ENCODE measurements at regions not wholly inside any gene's neighbourhood (a gene's known extent, or its start where the extent isn't known, plus 50 kb on each side); places are given as distances from the start of the nearest gene placed in this dataset.

- TF ChIP-seq CHD2 (IDR thresholded peaks at IDR 0.05; ENCODE audit: low read length, partially characterized antibody) (no peak), USF2 (IDR thresholded peaks at IDR 0.05; ENCODE audit: borderline replicate concordance, low read depth, low read length) (no peak), EZH2phosphoT487 (IDR thresholded peaks at IDR 0.05; ENCODE audit: borderline replicate concordance, low read depth) (no peak)
- H2AFZ ChIP-seq (ENCODE audit: low read depth): no peak overlapping the region
- no peaks in the 10 kb centered on the region for H4K20me1 ChIP-seq (ENCODE audit: insufficient read depth)
- ChIA-PET CTCF (no interaction called here), POLR2A (no interaction called here)
- H3K27me3 ChIP-seq (ENCODE audit: insufficient read depth): no peaks in the 10 kb centered on the region
- no peaks in the 10 kb centered on the region for H3K9me3 ChIP-seq
- WGBS (ENCODE audit: low lambda C conversion rate): 7% methylated on average over 4 of the region's 4 CpGs
- H3K36me3 ChIP-seq (replicated peaks in 1 of 2; ENCODE audit: control insufficient read depth in 1 of 2, insufficient read depth in 2 of 2, low read length in 1 of 2): no peaks in the 10 kb centered on the region
- no peak for DNase-seq
- H3K4me2 ChIP-seq: no peak overlapping the region
- no peaks in the 10 kb centered on the region for H3K79me2 ChIP-seq (ENCODE audit: insufficient read depth)
- H3K9me2 ChIP-seq: no peaks in the 10 kb centered on the region
- no peak overlapping the region for H3K9ac ChIP-seq
- no peaks in the 10 kb centered on the region for H3F3A ChIP-seq (replicated peaks; ENCODE audit: insufficient read depth)
- H3K27ac ChIP-seq (ENCODE audit: low read depth in 2 of 2, low read length in 1 of 2): no peak overlapping the region
- no peaks in the 10 kb centered on the region for H3K4me1 ChIP-seq (ENCODE audit: control insufficient read depth in 1 of 2, insufficient read depth in 2 of 2, low read depth in 1 of 2, low read length in 1 of 2)
- H3K4me3 ChIP-seq (ENCODE audit: low read depth in 2 of 2, low read length in 1 of 2): no peak overlapping the region
These were observed 814.9 kb downstream of the LRFN5 start for GRCh38 chr14:42421377-42422078.

GRCh38 chr14:42420071-42420470, 813.4 kb downstream of the LRFN5 start:
- Histone ChIP-seq H3K79me2 (ENCODE audit: insufficient read depth) (no peaks in the 10 kb centered on the region), H4K20me1 (ENCODE audit: insufficient read depth) (no peaks in the 10 kb centered on the region), H3K9me2 (no peaks in the 10 kb centered on the region), H3F3A (replicated peaks; ENCODE audit: insufficient read depth) (no peaks in the 10 kb centered on the region), H3K36me3 (replicated peaks in 1 of 2; ENCODE audit: control insufficient read depth in 1 of 2, insufficient read depth in 2 of 2, low read length in 1 of 2) (no peaks in the 10 kb centered on the region), H3K9ac (no peak overlapping the region), H3K9me3 (no peaks in the 10 kb centered on the region), H2AFZ (ENCODE audit: low read depth) (no peak overlapping the region), H3K4me3 (ENCODE audit: low read depth in 2 of 2, low read length in 1 of 2) (no peak overlapping the region), H3K4me2 (no peak overlapping the region), H3K27me3 (ENCODE audit: insufficient read depth) (no peaks in the 10 kb centered on the region), H3K4me1 (ENCODE audit: control insufficient read depth in 1 of 2, insufficient read depth in 2 of 2, low read depth in 1 of 2, low read length in 1 of 2) (no peaks in the 10 kb centered on the region), H3K27ac (ENCODE audit: low read depth in 2 of 2, low read length in 1 of 2) (no peak overlapping the region)
- no peak for DNase-seq
- ChIA-PET CTCF (no interaction called here), POLR2A (no interaction called here)
- no peak for TF ChIP-seq FOXM1 (IDR thresholded peaks at IDR 0.05; ENCODE audit: low read depth)
- no peak for TF ChIP-seq POLR2AphosphoS5 (IDR thresholded peaks at IDR 0.05; ENCODE audit: low read depth, low read length)
- TF ChIP-seq USF2 (IDR thresholded peaks at IDR 0.05; ENCODE audit: borderline replicate concordance, low read depth, low read length): no peak
- no peak for TF ChIP-seq RCOR1 (IDR thresholded peaks at IDR 0.05; ENCODE audit: low read length)
- TF ChIP-seq EZH2phosphoT487 (IDR thresholded peaks at IDR 0.05; ENCODE audit: borderline replicate concordance, low read depth): no peak
- no peak for TF ChIP-seq SIN3A (IDR thresholded peaks at IDR 0.05; ENCODE audit: borderline replicate concordance, low read depth, low read length)
- TF ChIP-seq ELF1 (IDR thresholded peaks at IDR 0.05): no peak
- no peak for TF ChIP-seq USF1 (IDR thresholded peaks at IDR 0.05; ENCODE audit: borderline replicate concordance, low read depth)
- no peak for TF ChIP-seq NFIC (IDR thresholded peaks at IDR 0.05; ENCODE audit: borderline replicate concordance)
- TF ChIP-seq MAX (IDR thresholded peaks at IDR 0.05; ENCODE audit: low read depth): no peak
- no peak for TF ChIP-seq REST (IDR thresholded peaks at IDR 0.05; ENCODE audit: low read depth, low read length)
- no peak for TF ChIP-seq FOXJ3 (CRISPR knock-in tag; IDR thresholded peaks at IDR 0.05)
- no peak for TF ChIP-seq GATA2 (CRISPR knock-in tag; IDR thresholded peaks at IDR 0.05)
- TF ChIP-seq ZBTB33 (IDR thresholded peaks at IDR 0.05; ENCODE audit: borderline replicate concordance, low read depth): no peak
- no peak for TF ChIP-seq NRF1 (IDR thresholded peaks at IDR 0.05; ENCODE audit: low read depth, low read length)
- TF ChIP-seq MEF2A (IDR thresholded peaks at IDR 0.05; ENCODE audit: borderline replicate concordance, low read depth): no peak
- TF ChIP-seq CHD2 (IDR thresholded peaks at IDR 0.05; ENCODE audit: low read length, partially characterized antibody): no peak
- 11% methylated on average over 1 of the region's 1 CpG for WGBS (ENCODE audit: low lambda C conversion rate)

All from SK-N-SH (cell line).